Prostate gland (tissue), 2 donors: ENCODE measurements at regions not wholly inside any gene's neighbourhood (a gene's known extent, or its start where the extent isn't known, plus 50 kb on each side); places are given as distances from the start of the nearest gene placed in this dataset.

Source experiments
- DNase-seq: peaks from one replicate; pipeline ENCODE4 v3.0.0-alpha.2; 2019; ENCODE audit warnings: low spot score
- H3K27ac ChIP-seq, 2 donors: fragments of 200-600 bp; sonication (generic); 2 replicates each; pipeline ENCODE4 v1.5.1; 2017 to 2019
- H3K27me3 ChIP-seq: fragments of 200-600 bp; sonication (generic); replicated peaks from 2 replicates; pipeline ENCODE4 v1.5.1; 2019; ENCODE audit not compliant: insufficient read depth
- H3K36me3 ChIP-seq, 2 donors: fragments of 200-600 bp; sonication (generic); 1 replicate in 1 of 2; 2 replicates in 1 of 2; pipeline versions ENCODE4 v1.5.1 to v1.8.1; 2017 to 2019
- H3K4me1 ChIP-seq: fragments of 200-600 bp; sonication (generic); replicated peaks from 2 replicates; pipeline ENCODE4 v1.5.1; 2019
- H3K4me3 ChIP-seq, 2 donors: fragments of 200-600 bp; sonication (generic); 2 replicates each; pipeline ENCODE4 v1.5.1; 2017 to 2019
- H3K9me3 ChIP-seq: fragments of 200-600 bp; sonication (generic); 2 replicates; pipeline ENCODE4 v1.5.1; 2017
- POLR2A ChIP-seq: fragments of 450-650 bp; IDR thresholded peaks from one replicate; pipeline ENCODE4 v1.6.1; 2016; ENCODE audit warnings: antibody characterized with exemption, mild to moderate bottlenecking
- POLR2AphosphoS5 ChIP-seq: sonication (generic); formaldehyde crosslinking; IDR thresholded peaks from one replicate; pipeline ENCODE4 v1.6.1; 2017; ENCODE audit warnings: antibody characterized with exemption
- WGBS: methylation state at CpG from one replicate; pipeline ENCODE4 v1.1.5; 2018; 5-methylcytosine and 5-hydroxymethylcytosine counted together
- intact Hi-C: fragments of 100-400 bp; cut with DNase I; formaldehyde crosslinking; loops from one replicate; pipeline ENCODE4 v1.14.2; 2022
- TF ChIP-seq, protein P1 (sequence below), 4 experiments: fragments of 200-600 bp in 2 of 4; fragments of 450-650 bp in 2 of 4; sonication (generic) in 2 of 4; IDR thresholded peaks; 1 replicate in 3 of 4; 2 replicates in 1 of 4; pipeline ENCODE4 v1.5.1; 2016 to 2019; ENCODE audit warnings: antibody characterized with exemption in 4 of 4, mild to moderate bottlenecking in 2 of 4, moderate library complexity in 2 of 4

DNA sequence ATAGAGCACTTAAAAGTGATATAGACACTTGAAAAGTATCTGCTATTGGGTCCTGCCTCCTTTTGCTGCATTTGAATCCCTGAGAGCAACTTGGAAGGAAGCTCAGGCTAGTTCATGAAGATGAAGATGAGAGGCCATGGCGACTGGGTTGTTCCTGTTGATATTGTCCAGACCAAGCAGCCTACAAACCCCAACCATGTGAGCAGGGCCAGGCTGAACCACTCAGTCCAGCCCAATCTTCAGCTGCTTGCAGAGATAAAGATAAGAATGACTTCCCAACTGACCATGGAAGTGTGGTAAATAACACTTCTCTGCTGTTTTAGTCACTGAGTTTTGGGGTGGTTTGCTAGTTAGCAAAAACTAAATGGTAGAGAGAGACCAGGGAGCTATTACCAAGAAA, 417.6 kb downstream of the SOX11 start:
- no peak for TF ChIP-seq POLR2AphosphoS5
- TF ChIP-seq, protein P1, sequence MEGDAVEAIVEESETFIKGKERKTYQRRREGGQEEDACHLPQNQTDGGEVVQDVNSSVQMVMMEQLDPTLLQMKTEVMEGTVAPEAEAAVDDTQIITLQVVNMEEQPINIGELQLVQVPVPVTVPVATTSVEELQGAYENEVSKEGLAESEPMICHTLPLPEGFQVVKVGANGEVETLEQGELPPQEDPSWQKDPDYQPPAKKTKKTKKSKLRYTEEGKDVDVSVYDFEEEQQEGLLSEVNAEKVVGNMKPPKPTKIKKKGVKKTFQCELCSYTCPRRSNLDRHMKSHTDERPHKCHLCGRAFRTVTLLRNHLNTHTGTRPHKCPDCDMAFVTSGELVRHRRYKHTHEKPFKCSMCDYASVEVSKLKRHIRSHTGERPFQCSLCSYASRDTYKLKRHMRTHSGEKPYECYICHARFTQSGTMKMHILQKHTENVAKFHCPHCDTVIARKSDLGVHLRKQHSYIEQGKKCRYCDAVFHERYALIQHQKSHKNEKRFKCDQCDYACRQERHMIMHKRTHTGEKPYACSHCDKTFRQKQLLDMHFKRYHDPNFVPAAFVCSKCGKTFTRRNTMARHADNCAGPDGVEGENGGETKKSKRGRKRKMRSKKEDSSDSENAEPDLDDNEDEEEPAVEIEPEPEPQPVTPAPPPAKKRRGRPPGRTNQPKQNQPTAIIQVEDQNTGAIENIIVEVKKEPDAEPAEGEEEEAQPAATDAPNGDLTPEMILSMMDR (IDR thresholded peaks at IDR 0.05), result no peak
- no peak for TF ChIP-seq POLR2A
- Histone ChIP-seq H3K27ac (no peak overlapping the region), H3K9me3 (no peaks in the 10 kb centered on the region), H3K4me1 (no peaks in the 10 kb centered on the region), H3K4me3 (no peak overlapping the region), H3K36me3 (no peaks in the 10 kb centered on the region), H3K27me3 (no peaks in the 10 kb centered on the region)
- DNase-seq, result no peak
- WGBS, result 94% methylated on average over 1 of the region's 1 CpG
- intact Hi-C loops, result no loop called here

- Histone ChIP-seq H3K27me3 (no peaks in the 10 kb centered on the region), H3K27ac (no peak overlapping the region), H3K4me1 (no peaks in the 10 kb centered on the region), H3K36me3 (no peaks in the 10 kb centered on the region), H3K9me3 (no peaks in the 10 kb centered on the region), H3K4me3 (no peak overlapping the region)
- WGBS, result 33% methylated on average over 2 of the region's 2 CpGs
- intact Hi-C loops, result no loop called here
- no peak for DNase-seq
- TF ChIP-seq POLR2AphosphoS5, result no peak
- TF ChIP-seq, protein P1 (IDR thresholded peaks at IDR 0.05), result no peak
- TF ChIP-seq POLR2A, result no peak
Measured at GRCh38 chr2:6111781-6112261, 419.6 kb downstream of the SOX11 start.

- intact Hi-C loops, result no loop called here
- TF ChIP-seq, protein P1 (IDR thresholded peaks at IDR 0.05), result no peak
- no peak for TF ChIP-seq POLR2AphosphoS5
- TF ChIP-seq POLR2A, result no peak
- Histone ChIP-seq H3K4me3 (no peak overlapping the region), H3K4me1 (no peaks in the 10 kb centered on the region), H3K27me3 (no peaks in the 10 kb centered on the region), H3K36me3 (no peaks in the 10 kb centered on the region), H3K27ac (no peak overlapping the region), H3K9me3 (no peaks in the 10 kb centered on the region)
- 73% methylated on average over 4 of the region's 4 CpGs for WGBS
- no peak for DNase-seq
Measured at GRCh38 chr2:6113786-6114185, 421.6 kb downstream of the SOX11 start.

GRCh38 chr2:6127718-6128117, 435.5 kb downstream of the SOX11 start:
- DNase-seq, result no peak
- H3K9me3 ChIP-seq, result no peaks in the 10 kb centered on the region
- intact Hi-C loops, result no loop called here
- H3K27ac ChIP-seq, result no peak overlapping the region
- no peak for TF ChIP-seq POLR2A
- TF ChIP-seq, protein P1 (IDR thresholded peaks at IDR 0.05), result no peak
- no peak for TF ChIP-seq POLR2AphosphoS5
- no peaks in the 10 kb centered on the region for H3K4me1 ChIP-seq
- no peak overlapping the region for H3K4me3 ChIP-seq
- no peaks in the 10 kb centered on the region for H3K27me3 ChIP-seq
- H3K36me3 ChIP-seq, result no peaks in the 10 kb centered on the region
- 76% methylated on average over 5 of the region's 5 CpGs for WGBS

DNA sequence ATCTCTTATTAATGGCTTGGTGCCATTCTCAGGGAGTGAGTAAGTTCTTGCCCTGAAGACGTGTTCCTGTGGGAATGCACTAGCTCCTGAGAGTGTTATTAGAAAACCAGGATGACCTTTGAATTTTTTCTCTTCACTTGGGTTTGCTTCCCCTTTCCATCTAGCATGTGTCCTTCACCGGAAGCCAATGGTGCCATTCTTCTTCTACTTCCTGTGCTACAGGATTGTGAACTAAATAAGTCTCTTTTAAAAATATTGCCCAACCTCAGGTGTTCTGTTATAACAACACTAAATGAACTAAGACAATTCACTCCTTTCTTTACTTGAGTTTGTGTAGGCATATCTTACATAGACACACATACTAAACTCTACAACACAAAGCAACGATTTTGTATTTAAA, 447.0 kb downstream of the SOX11 start:
- no peaks in the 10 kb centered on the region for H3K36me3 ChIP-seq
- no peak for TF ChIP-seq POLR2A
- TF ChIP-seq, protein P1 (IDR thresholded peaks at IDR 0.05), result no peak
- no peak for TF ChIP-seq POLR2AphosphoS5
- no peaks in the 10 kb centered on the region for H3K4me1 ChIP-seq
- H3K27me3 ChIP-seq, result no peaks in the 10 kb centered on the region
- 87% methylated on average over 3 of the region's 3 CpGs for WGBS
- intact Hi-C loops, result no loop called here
- DNase-seq, result no peak
- H3K27ac ChIP-seq, result no peak overlapping the region
- no peak overlapping the region for H3K4me3 ChIP-seq
- H3K9me3 ChIP-seq, result no peaks in the 10 kb centered on the region
